GM23338 (cell line): ENCODE measurements at regions not wholly inside any gene's neighbourhood (a gene's known extent, or its start where the extent isn't known, plus 50 kb on each side); places are given as distances from the start of the nearest gene placed in this dataset.
"Not testable (repeated sequence)": the region's sequence is repeated elsewhere in the genome, so short reads cannot be mapped to it uniquely, and the experiment has no call there.

Experiments
- ATAC-seq: fragments of 200-7000 bp; cut with Tn5 transposase; 3 replicates; pipeline ENCODE4 v1.9.1; 2020
- DNase-seq: peaks from one replicate; pipeline ENCODE4 v3.0.0-alpha.2; 2015; ENCODE audit warnings: low spot score
- H2AFZ ChIP-seq: fragments of 200-600 bp; sonication (generic); 2 replicates; pipeline ENCODE4 v1.8.0; 2016; ENCODE audit warnings: antibody characterized with exemption, mild to moderate bottlenecking, moderate library complexity
- H3F3A ChIP-seq: fragments of 200-600 bp; sonication (generic); replicated peaks from 2 replicates; pipeline ENCODE4 v1.8.0; 2017; ENCODE audit warnings: antibody characterized with exemption, mixed run types, low read depth
- H3K27ac ChIP-seq: fragments of 200-600 bp; sonication (generic); 2 replicates; pipeline ENCODE4 v1.6.1; 2016; ENCODE audit warnings: low read depth
- H3K27me3 ChIP-seq: fragments of 200-600 bp; sonication (generic); 2 replicates; pipeline ENCODE4 v1.8.0; 2016; ENCODE audit warnings: mild to moderate bottlenecking, mixed run types, moderate library complexity; ENCODE audit not compliant: insufficient read depth
- H3K36me3 ChIP-seq: fragments of 200-600 bp; sonication (generic); 2 replicates; pipeline ENCODE4 v1.8.0; 2016; ENCODE audit warnings: mild to moderate bottlenecking; ENCODE audit not compliant: insufficient read depth
- H3K4me1 ChIP-seq: fragments of 200-600 bp; sonication (generic); 2 replicates; pipeline ENCODE4 v1.8.0; 2016; ENCODE audit warnings: mild to moderate bottlenecking, moderate library complexity; ENCODE audit not compliant: insufficient read depth
- H3K4me2 ChIP-seq: fragments of 200-600 bp; sonication (generic); 2 replicates; pipeline ENCODE4 v1.7.1; 2017; ENCODE audit warnings: mixed run types
- H3K4me3 ChIP-seq: fragments of 200-600 bp; sonication (generic); 2 replicates; pipeline ENCODE4 v1.6.1; 2016; ENCODE audit warnings: mixed run types
- H3K79me2 ChIP-seq: fragments of 200-600 bp; sonication (generic); replicated peaks from 2 replicates; pipeline ENCODE4 v1.8.0; 2017; ENCODE audit warnings: mild to moderate bottlenecking; ENCODE audit not compliant: insufficient read depth
- H3K9me2 ChIP-seq: fragments of 200-600 bp; sonication (generic); 2 replicates; pipeline ENCODE4 v1.8.0; 2017; ENCODE audit not compliant: insufficient read depth
- H4K20me1 ChIP-seq: fragments of 200-600 bp; sonication (generic); replicated peaks from 2 replicates; pipeline ENCODE4 v1.8.0; 2017; ENCODE audit warnings: mild to moderate bottlenecking; ENCODE audit not compliant: insufficient read depth
- H3K27ac Mint-ChIP-seq: 2 replicates; pipeline ENCODE4 v1.8.0; 2020; ENCODE audit warnings: inconsistent platforms, mild to moderate bottlenecking, moderate library complexity, mixed read lengths
- H3K27me3 Mint-ChIP-seq: 3 replicates; pipeline ENCODE4 v1.8.0; 2022; ENCODE audit warnings: low read depth, mild to moderate bottlenecking, moderate library complexity, mixed read lengths, inconsistent platforms; ENCODE audit not compliant: insufficient read depth, poor library complexity
- H3K36me3 Mint-ChIP-seq: 3 replicates; pipeline ENCODE4 v1.8.0; 2021; ENCODE audit warnings: low read depth, mild to moderate bottlenecking, inconsistent platforms, moderate library complexity, mixed read lengths
- H3K4me1 Mint-ChIP-seq: 3 replicates; pipeline ENCODE4 v1.8.0; 2020; ENCODE audit warnings: mild to moderate bottlenecking, inconsistent platforms, mixed read lengths
- H3K4me3 Mint-ChIP-seq: 3 replicates; pipeline ENCODE4 v1.8.0; 2021; ENCODE audit warnings: moderate library complexity, mild to moderate bottlenecking, inconsistent platforms, mixed read lengths
- H3K9me3 Mint-ChIP-seq: 3 replicates; pipeline ENCODE4 v1.8.0; 2020; ENCODE audit warnings: moderate library complexity, mild to moderate bottlenecking, inconsistent platforms, mixed read lengths
- CREB1 ChIP-seq: fragments of 250-450 bp; sonication (Bioruptor Pico); IDR thresholded peaks from 2 replicates; pipeline ENCODE4 v1.5.0; 2020; ENCODE audit warnings: low read depth, mild to moderate bottlenecking, moderate library complexity
- ETS1 ChIP-seq: IDR thresholded peaks from 2 replicates; pipeline ENCODE4 v1.6.1; 2016; ENCODE audit warnings: antibody characterized with exemption
- EZH2phosphoT487 ChIP-seq: fragments of 200-600 bp; sonication (generic); IDR thresholded peaks from one replicate; pipeline ENCODE4 v1.8.1; 2018; ENCODE audit warnings: antibody characterized with exemption; ENCODE audit not compliant: unreplicated experiment
- NANOG ChIP-seq: IDR thresholded peaks from 2 replicates; pipeline ENCODE4 v1.6.1; 2016; ENCODE audit warnings: antibody characterized with exemption, borderline replicate concordance
- REST ChIP-seq: IDR thresholded peaks from one replicate; pipeline ENCODE4 v1.6.1; 2018; ENCODE audit warnings: antibody characterized with exemption; ENCODE audit not compliant: unreplicated experiment
- STAT1 ChIP-seq: IDR thresholded peaks from one replicate; pipeline ENCODE4 v1.6.1; 2016; ENCODE audit warnings: antibody characterized with exemption; ENCODE audit not compliant: unreplicated experiment
- ZNF331 ChIP-seq: fragments of 250-450 bp; sonication (Bioruptor Pico); IDR thresholded peaks from 2 replicates; pipeline ENCODE4 v1.5.0; 2020; ENCODE audit warnings: low read depth, mild to moderate bottlenecking, moderate library complexity

GRCh38 chr2:215889240-215889969, 123.9 kb downstream of the MREG start:
- H3K27ac ChIP-seq, H3K9me3 Mint-ChIP-seq, H3K4me3 Mint-ChIP-seq, H3K36me3 Mint-ChIP-seq, H3K27ac Mint-ChIP-seq, ATAC-seq, H3K4me2 ChIP-seq, H3K4me1 Mint-ChIP-seq, H3K36me3 ChIP-seq, H3K27me3 Mint-ChIP-seq, H2AFZ ChIP-seq, H3K79me2 ChIP-seq, H3K27me3 ChIP-seq, H3F3A ChIP-seq, H3K4me3 ChIP-seq, H4K20me1 ChIP-seq, H3K9me2 ChIP-seq, H3K4me1 ChIP-seq, DNase-seq: not testable (repeated sequence)

DNA sequence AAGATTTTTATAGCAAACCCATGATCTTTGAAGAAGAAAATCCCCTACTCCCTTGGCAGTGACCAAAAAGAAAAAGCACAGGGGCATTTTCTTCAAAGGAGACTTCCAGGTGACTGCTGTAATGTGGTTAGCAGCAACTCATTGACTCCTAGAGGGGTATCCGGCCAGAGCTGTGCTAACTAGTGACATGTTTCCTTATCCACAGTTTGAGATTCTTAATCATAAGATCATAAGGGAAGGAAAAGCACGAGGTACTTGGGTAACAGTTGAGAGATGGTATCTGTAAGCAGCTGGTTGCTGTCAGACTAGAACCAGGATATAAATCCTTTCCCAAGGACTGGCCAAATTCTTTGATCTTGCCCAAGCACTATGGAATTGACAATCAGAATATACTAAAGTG, 124.7 kb downstream of the MREG start:
- H2AFZ ChIP-seq, result no peak overlapping the region
- no peak overlapping the region for H3K4me2 ChIP-seq
- H3K4me1 ChIP-seq, result no peaks in the 10 kb centered on the region
- Mint-ChIP-seq H3K4me3 (no peak overlapping the region), H3K9me3 (no peaks in the 10 kb centered on the region; the same call in 2 of the 3 replicates), H3K36me3 (no peaks in the 10 kb centered on the region), H3K27ac (no peak overlapping the region), H3K27me3 (peaks cover 1% of the 10 kb centered on the region), H3K4me1 (no peaks in the 10 kb centered on the region)
- DNase-seq (no peak), ATAC-seq (no peak)
- H3K27me3 ChIP-seq, result no peaks in the 10 kb centered on the region
- peaks cover 9% of the 10 kb centered on the region; the same call in 1 of the 2 replicates for H3K9me2 ChIP-seq
- no peak overlapping the region for H3K27ac ChIP-seq
- H4K20me1 ChIP-seq, result no peaks in the 10 kb centered on the region
- no peak for TF ChIP-seq REST
- TF ChIP-seq NANOG, result no peak
- no peak for TF ChIP-seq STAT1
- TF ChIP-seq EZH2phosphoT487, result no peak
- no peak for TF ChIP-seq ZNF331 (CRISPR knock-in tag)
- TF ChIP-seq CREB1 (CRISPR knock-in tag), result no peak
- no peak for TF ChIP-seq ETS1
- H3K36me3 ChIP-seq, result no peaks in the 10 kb centered on the region
- H3K4me3 ChIP-seq, result no peak overlapping the region
- no peaks in the 10 kb centered on the region for H3F3A ChIP-seq
- no peaks in the 10 kb centered on the region for H3K79me2 ChIP-seq
